DND-41 (cell line): ENCODE measurements at regions not wholly inside any gene's neighbourhood (a gene's known extent, or its start where the extent isn't known, plus 50 kb on each side); places are given as distances from the start of the nearest gene placed in this dataset.

ENCODE experiments used
- EZH2 ChIP-seq: IDR thresholded peaks from 3 replicates; pipeline ENCODE4 v1.6.1; 2012; ENCODE audit warnings: borderline replicate concordance, low read depth, mild to moderate bottlenecking, moderate library complexity, low read length, inconsistent platforms; ENCODE audit not compliant: severe bottlenecking
- TF ChIP-seq, protein P1 (sequence below): IDR thresholded peaks from 2 replicates; pipeline ENCODE4 v1.5.1; 2012; ENCODE audit warnings: borderline replicate concordance, low read length, moderate library complexity, mild to moderate bottlenecking; ENCODE audit not compliant: poor library complexity, severe bottlenecking; ENCODE audit errors: extremely low read depth

- no peak for TF ChIP-seq EZH2
- TF ChIP-seq, protein P1, sequence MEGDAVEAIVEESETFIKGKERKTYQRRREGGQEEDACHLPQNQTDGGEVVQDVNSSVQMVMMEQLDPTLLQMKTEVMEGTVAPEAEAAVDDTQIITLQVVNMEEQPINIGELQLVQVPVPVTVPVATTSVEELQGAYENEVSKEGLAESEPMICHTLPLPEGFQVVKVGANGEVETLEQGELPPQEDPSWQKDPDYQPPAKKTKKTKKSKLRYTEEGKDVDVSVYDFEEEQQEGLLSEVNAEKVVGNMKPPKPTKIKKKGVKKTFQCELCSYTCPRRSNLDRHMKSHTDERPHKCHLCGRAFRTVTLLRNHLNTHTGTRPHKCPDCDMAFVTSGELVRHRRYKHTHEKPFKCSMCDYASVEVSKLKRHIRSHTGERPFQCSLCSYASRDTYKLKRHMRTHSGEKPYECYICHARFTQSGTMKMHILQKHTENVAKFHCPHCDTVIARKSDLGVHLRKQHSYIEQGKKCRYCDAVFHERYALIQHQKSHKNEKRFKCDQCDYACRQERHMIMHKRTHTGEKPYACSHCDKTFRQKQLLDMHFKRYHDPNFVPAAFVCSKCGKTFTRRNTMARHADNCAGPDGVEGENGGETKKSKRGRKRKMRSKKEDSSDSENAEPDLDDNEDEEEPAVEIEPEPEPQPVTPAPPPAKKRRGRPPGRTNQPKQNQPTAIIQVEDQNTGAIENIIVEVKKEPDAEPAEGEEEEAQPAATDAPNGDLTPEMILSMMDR, result no peak
These were observed 2028.2 kb upstream of the ACO1 start for GRCh38 chr9:30356221-30356620.
